Lower lobe of right lung (tissue), 2 donors: ENCODE measurements at regions not wholly inside any gene's neighbourhood (a gene's known extent, or its start where the extent isn't known, plus 50 kb on each side); places are given as distances from the start of the nearest gene placed in this dataset.
A peak's percentile ranks its signal among the peaks of the same experiment; 100 is the strongest.
"Not testable (repeated sequence)": the region's sequence is repeated elsewhere in the genome, so short reads cannot be mapped to it uniquely, and the experiment has no call there.

Experiments used
- ATAC-seq, 2 donors: fragments of 200-7000 bp; cut with Tn5 transposase; one replicate each; pipeline ENCODE4 v1.9.1; 2020 to 2022; ENCODE audit warnings: mild to moderate bottlenecking in 2 of 2, moderate library complexity in 2 of 2
- DNase-seq: peaks from one replicate; pipeline ENCODE4 v3.0.0-alpha.2; 2020
- H3K27ac ChIP-seq: fragments of 200-600 bp; one replicate; pipeline ENCODE4 v1.8.0; 2022
- H3K27me3 ChIP-seq: fragments of 200-600 bp; one replicate; pipeline ENCODE4 v1.8.0; 2022; ENCODE audit warnings: low read depth
- H3K36me3 ChIP-seq: fragments of 200-600 bp; one replicate; pipeline ENCODE4 v1.8.0; 2022; ENCODE audit warnings: mild to moderate bottlenecking
- H3K4me1 ChIP-seq: fragments of 200-600 bp; one replicate; pipeline ENCODE4 v1.8.0; 2022
- H3K4me3 ChIP-seq: fragments of 200-600 bp; one replicate; pipeline ENCODE4 v1.8.0; 2022; ENCODE audit warnings: mild to moderate bottlenecking
- H3K9me3 ChIP-seq: fragments of 200-600 bp; one replicate; pipeline ENCODE4 v1.8.0; 2022
- intact Hi-C: fragments of 100-400 bp; cut with DNase I; formaldehyde crosslinking; loops from one replicate; pipeline ENCODE4 v1.11.0; 2022
- TF ChIP-seq, protein P1 (sequence below): fragments of 200-600 bp; IDR thresholded peaks from one replicate; pipeline ENCODE4 v1.8.0; 2022; ENCODE audit warnings: antibody characterized with exemption, mild to moderate bottlenecking
- donor health status: DM: no; HTN: yes; CAD: no; lungs with severe emphysema.

DNA sequence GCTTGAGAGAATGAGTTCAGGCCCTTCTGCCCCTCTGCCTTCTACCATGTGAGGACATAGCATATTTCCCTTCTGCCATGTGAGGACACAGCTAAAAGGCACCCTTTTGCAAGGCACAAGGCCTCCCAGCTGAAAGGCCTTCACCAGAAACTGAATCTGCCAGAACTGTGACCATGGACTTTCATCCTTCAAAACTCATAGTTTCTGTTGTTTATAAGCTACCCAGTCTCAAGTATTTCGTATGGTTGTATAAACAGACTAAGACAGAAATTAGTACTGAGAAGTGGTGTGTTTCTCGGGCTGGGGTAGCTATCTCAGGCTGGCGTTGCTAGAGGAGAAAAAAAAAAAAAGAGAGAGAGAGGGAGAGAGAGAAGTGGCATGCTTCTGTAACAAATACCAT lies 368.6 kb downstream of the DMRTA1 start:
- H3K27ac ChIP-seq, result no peak overlapping the region
- ATAC-seq (no peak), DNase-seq (no peak)
- intact Hi-C loops, result no loop called here
- H3K9me3 ChIP-seq, result no peaks in the 10 kb centered on the region
- H3K27me3 ChIP-seq, result no peaks in the 10 kb centered on the region
- no peaks in the 10 kb centered on the region for H3K36me3 ChIP-seq
- H3K4me3 ChIP-seq, result no peak overlapping the region
- no peaks in the 10 kb centered on the region for H3K4me1 ChIP-seq
- TF ChIP-seq, protein P1, sequence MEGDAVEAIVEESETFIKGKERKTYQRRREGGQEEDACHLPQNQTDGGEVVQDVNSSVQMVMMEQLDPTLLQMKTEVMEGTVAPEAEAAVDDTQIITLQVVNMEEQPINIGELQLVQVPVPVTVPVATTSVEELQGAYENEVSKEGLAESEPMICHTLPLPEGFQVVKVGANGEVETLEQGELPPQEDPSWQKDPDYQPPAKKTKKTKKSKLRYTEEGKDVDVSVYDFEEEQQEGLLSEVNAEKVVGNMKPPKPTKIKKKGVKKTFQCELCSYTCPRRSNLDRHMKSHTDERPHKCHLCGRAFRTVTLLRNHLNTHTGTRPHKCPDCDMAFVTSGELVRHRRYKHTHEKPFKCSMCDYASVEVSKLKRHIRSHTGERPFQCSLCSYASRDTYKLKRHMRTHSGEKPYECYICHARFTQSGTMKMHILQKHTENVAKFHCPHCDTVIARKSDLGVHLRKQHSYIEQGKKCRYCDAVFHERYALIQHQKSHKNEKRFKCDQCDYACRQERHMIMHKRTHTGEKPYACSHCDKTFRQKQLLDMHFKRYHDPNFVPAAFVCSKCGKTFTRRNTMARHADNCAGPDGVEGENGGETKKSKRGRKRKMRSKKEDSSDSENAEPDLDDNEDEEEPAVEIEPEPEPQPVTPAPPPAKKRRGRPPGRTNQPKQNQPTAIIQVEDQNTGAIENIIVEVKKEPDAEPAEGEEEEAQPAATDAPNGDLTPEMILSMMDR, result no peak

- H3K36me3 ChIP-seq, result no peaks in the 10 kb centered on the region
- no peak overlapping the region for H3K27ac ChIP-seq
- H3K4me3 ChIP-seq, result no peak overlapping the region
- no peak for ATAC-seq
- intact Hi-C loops, result no loop called here
- TF ChIP-seq, protein P1, result no peak
- no peak for DNase-seq
- H3K9me3 ChIP-seq, result no peaks in the 10 kb centered on the region
- H3K4me1 ChIP-seq, result no peaks in the 10 kb centered on the region
- H3K27me3 ChIP-seq, result no peaks in the 10 kb centered on the region
Measured at GRCh38 chr9:22817181-22817580, 370.6 kb downstream of the DMRTA1 start.

DNA sequence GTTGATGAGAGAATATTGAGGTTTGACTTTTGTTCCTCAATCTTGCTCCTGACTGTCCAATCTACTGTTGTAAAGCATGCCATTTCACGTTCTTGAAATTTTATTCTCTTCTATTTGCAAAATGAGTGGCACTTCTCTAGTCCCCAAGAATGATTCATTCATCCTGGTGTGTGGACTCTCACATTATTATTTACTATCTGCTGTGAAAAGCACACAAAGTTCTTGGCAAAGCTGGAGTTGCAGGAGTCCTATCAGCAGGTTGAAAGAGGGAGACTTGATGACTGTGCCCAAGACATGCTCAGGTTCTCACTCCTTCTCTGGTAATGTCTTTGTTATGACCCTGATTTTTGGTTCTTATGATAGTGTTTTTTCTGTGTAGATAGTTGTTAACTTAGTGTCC lies 382.6 kb downstream of the DMRTA1 start:
- Histone ChIP-seq H3K4me3 (no peak overlapping the region), H3K36me3 (no peaks in the 10 kb centered on the region), H3K27ac (no peak overlapping the region), H3K4me1 (no peaks in the 10 kb centered on the region), H3K27me3 (no peaks in the 10 kb centered on the region), H3K9me3 (no peaks in the 10 kb centered on the region)
- ATAC-seq (peak in 1 of 2 donors; percentile 66), DNase-seq (no peak)
- intact Hi-C loops, result no loop called here
- TF ChIP-seq, protein P1, result no peak

- H3K36me3 ChIP-seq, result no peaks in the 10 kb centered on the region
- intact Hi-C loops, result no loop called here
- H3K4me1 ChIP-seq, result no peaks in the 10 kb centered on the region
- H3K27ac ChIP-seq, result no peak overlapping the region
- no peaks in the 10 kb centered on the region for H3K27me3 ChIP-seq
- TF ChIP-seq, protein P1, result no peak
- ATAC-seq (no peak), DNase-seq (no peak)
- H3K4me3 ChIP-seq, result no peak overlapping the region
- H3K9me3 ChIP-seq, result no peaks in the 10 kb centered on the region
Measured at GRCh38 chr9:22838266-22838665, 391.6 kb downstream of the DMRTA1 start.

GRCh38 chr9:22840641-22841040 lies 394.0 kb downstream of the DMRTA1 start:
- DNase-seq (no peak), ATAC-seq (no peak)
- no peaks in the 10 kb centered on the region for H3K4me1 ChIP-seq
- H3K27me3 ChIP-seq, result no peaks in the 10 kb centered on the region
- intact Hi-C loops, result no loop called here
- TF ChIP-seq, protein P1, result no peak
- no peak overlapping the region for H3K27ac ChIP-seq
- no peaks in the 10 kb centered on the region for H3K36me3 ChIP-seq
- H3K4me3 ChIP-seq, result no peak overlapping the region
- H3K9me3 ChIP-seq, result peaks cover 4% of the 10 kb centered on the region

GRCh38 chr9:22845243-22845642 lies 398.6 kb downstream of the DMRTA1 start:
- ATAC-seq, DNase-seq, H3K36me3 ChIP-seq, H3K27ac ChIP-seq, H3K27me3 ChIP-seq, H3K4me1 ChIP-seq, intact Hi-C loops, H3K4me3 ChIP-seq: not testable (repeated sequence)
- H3K9me3 ChIP-seq, result peaks cover 31% of the 10 kb centered on the region
